Ovary (tissue), 3 donors: ENCODE measurements at regions not wholly inside any gene's neighbourhood (a gene's known extent, or its start where the extent isn't known, plus 50 kb on each side); places are given as distances from the start of the nearest gene placed in this dataset.

Experiments used
- CTCF ChIP-seq, 3 donors: fragments of 450-650 bp in 2 of 3; fragments of 200-600 bp in 1 of 3; IDR thresholded peaks; one replicate each; pipeline versions ENCODE4 v1.5.1 to v1.8.0; 2016 to 2022; ENCODE audit warnings: antibody characterized with exemption in 3 of 3, mild to moderate bottlenecking in 1 of 3
- EP300 ChIP-seq: sonication (generic); formaldehyde crosslinking; IDR thresholded peaks from one replicate; pipeline ENCODE4 v1.6.1; 2017; ENCODE audit warnings: antibody characterized with exemption
- POLR2A ChIP-seq: fragments of 450-650 bp; IDR thresholded peaks from one replicate; pipeline ENCODE4 v1.6.1; 2017; ENCODE audit warnings: antibody characterized with exemption, mild to moderate bottlenecking, moderate library complexity
- donor health status: DM: no; HTN: no; CAD: no.

DNA sequence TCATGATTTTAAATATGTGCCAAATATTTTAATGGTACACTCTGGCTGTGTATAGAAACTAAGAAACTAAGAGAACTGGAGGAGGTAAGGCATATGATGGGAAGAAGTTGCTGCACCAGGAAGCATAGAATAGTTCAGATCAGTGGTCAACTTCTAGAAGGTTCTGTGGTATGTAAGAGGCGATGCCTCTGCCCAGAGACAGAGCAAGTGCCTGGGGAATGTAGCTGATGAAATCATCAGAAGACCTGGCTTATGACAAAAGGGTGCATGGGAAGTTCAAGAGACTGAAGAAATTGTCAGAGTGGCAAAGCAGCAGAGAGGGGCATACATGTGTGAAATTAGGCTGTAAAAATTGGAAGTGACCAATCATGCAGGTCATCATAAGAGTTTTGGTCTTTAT is 580.8 kb downstream of the BMP2 start:
- TF ChIP-seq CTCF (IDR thresholded peaks at IDR 0.05) = no peak
- TF ChIP-seq EP300 = no peak
- TF ChIP-seq POLR2A = no peak
